Esophagus squamous epithelium (tissue), 4 donors: ENCODE measurements at regions not wholly inside any gene's neighbourhood (a gene's known extent, or its start where the extent isn't known, plus 50 kb on each side); places are given as distances from the start of the nearest gene placed in this dataset.
A peak's percentile ranks its signal among the peaks of the same experiment; 100 is the strongest.

ENCODE experiments used
- CTCF ChIP-seq, 6 experiments: fragments of 450-650 bp in 4 of 6; fragments of 200-600 bp in 2 of 6; sonication (generic) in 2 of 6; IDR thresholded peaks; one replicate each; pipeline ENCODE4 v1.5.1; 2016 to 2019; ENCODE audit warnings: antibody characterized with exemption in 6 of 6, mild to moderate bottlenecking in 4 of 6, moderate library complexity in 4 of 6
- POLR2A ChIP-seq, 4 donors: fragments of 450-650 bp; IDR thresholded peaks; one replicate each; pipeline ENCODE4 v1.6.1; 2017; ENCODE audit warnings: antibody characterized with exemption in 4 of 4, mild to moderate bottlenecking in 4 of 4, moderate library complexity in 3 of 4

- no peak for TF ChIP-seq POLR2A (IDR thresholded peaks at IDR 0.05)
- peak; percentile 29 to 74 (median 66) for TF ChIP-seq CTCF (IDR thresholded peaks at IDR 0.05)
These were observed 316.7 kb upstream of the IGFBP7 start for GRCh38 chr4:57426779-57427395.
